ENCODE measurements at regions not wholly inside any gene's neighbourhood (a gene's known extent, or its start where the extent isn't known, plus 50 kb on each side); places are given as distances from the start of the nearest gene placed in this dataset.

- DNase-seq (ENCODE audit: low read depth, low spot score), result no peak
Measured at GRCh38 chr4:152098365-152099060, 337.7 kb upstream of the GATB start.

- no peak for DNase-seq (ENCODE audit: low read depth, low spot score)
Measured at GRCh38 chr4:152097371-152097770, 336.6 kb upstream of the GATB start.

GRCh38 chr4:152095701-152096070, 334.9 kb upstream of the GATB start:
- DNase-seq (ENCODE audit: low read depth, low spot score), result no peak

GRCh38 chr4:152094970-152095700, 334.3 kb upstream of the GATB start:
- no peak for DNase-seq (ENCODE audit: low read depth, low spot score)

GRCh38 chr4:152091405-152091804, 330.6 kb upstream of the GATB start:
- DNase-seq (ENCODE audit: low read depth, low spot score), result no peak

- peak; percentile 82 for DNase-seq (ENCODE audit: low read depth, low spot score)
Measured at GRCh38 chr4:152090543-152090942, 329.7 kb upstream of the GATB start.

- no peak for DNase-seq (ENCODE audit: low read depth, low spot score)
Measured at GRCh38 chr4:152089584-152089983, 328.8 kb upstream of the GATB start.

GRCh38 chr4:152087335-152087734, 326.5 kb upstream of the GATB start:
- DNase-seq (ENCODE audit: low read depth, low spot score), result no peak

GRCh38 chr4:152085657-152086056, 324.9 kb upstream of the GATB start:
- no peak for DNase-seq (ENCODE audit: low read depth, low spot score)

GRCh38 chr4:152083338-152083737, 322.5 kb upstream of the GATB start:
- DNase-seq (ENCODE audit: low read depth, low spot score), result no peak

GRCh38 chr4:152081024-152081423, 320.2 kb upstream of the GATB start:
- no peak for DNase-seq (ENCODE audit: low read depth, low spot score)

GRCh38 chr4:152079543-152080293, 318.9 kb upstream of the GATB start:
- DNase-seq (ENCODE audit: low read depth, low spot score), result no peak

GRCh38 chr4:152079079-152079478, 318.3 kb upstream of the GATB start:
- DNase-seq (ENCODE audit: low read depth, low spot score), result no peak

- DNase-seq (ENCODE audit: low read depth, low spot score), result no peak
Measured at GRCh38 chr4:152077582-152077981, 316.8 kb upstream of the GATB start.

GRCh38 chr4:152075253-152075928, 314.6 kb upstream of the GATB start:
- no peak for DNase-seq (ENCODE audit: low read depth, low spot score)

- no peak for DNase-seq (ENCODE audit: low read depth, low spot score)
Measured at GRCh38 chr4:152074573-152074972, 313.8 kb upstream of the GATB start.

- no peak for DNase-seq (ENCODE audit: low read depth, low spot score)
Measured at GRCh38 chr4:152074088-152074437, 313.3 kb upstream of the GATB start.

- DNase-seq (ENCODE audit: low read depth, low spot score), result no peak
Measured at GRCh38 chr4:152073351-152074087, 312.7 kb upstream of the GATB start.

- peak; percentile 31 for DNase-seq (ENCODE audit: low read depth, low spot score)
Measured at GRCh38 chr4:152072906-152073305, 312.1 kb upstream of the GATB start.

- DNase-seq (ENCODE audit: low read depth, low spot score), result no peak
Measured at GRCh38 chr4:152072001-152072485, 311.2 kb upstream of the GATB start.

- no peak for DNase-seq (ENCODE audit: low read depth, low spot score)
Measured at GRCh38 chr4:152070854-152071253, 310.0 kb upstream of the GATB start.

Measured in ELF-1 (cell line).